ENCODE measurements at regions not wholly inside any gene's neighbourhood (a gene's known extent, or its start where the extent isn't known, plus 50 kb on each side); places are given as distances from the start of the nearest gene placed in this dataset.
"Not testable (repeated sequence)": the region's sequence is repeated elsewhere in the genome, so short reads cannot be mapped to it uniquely, and the experiment has no call there.

DNA sequence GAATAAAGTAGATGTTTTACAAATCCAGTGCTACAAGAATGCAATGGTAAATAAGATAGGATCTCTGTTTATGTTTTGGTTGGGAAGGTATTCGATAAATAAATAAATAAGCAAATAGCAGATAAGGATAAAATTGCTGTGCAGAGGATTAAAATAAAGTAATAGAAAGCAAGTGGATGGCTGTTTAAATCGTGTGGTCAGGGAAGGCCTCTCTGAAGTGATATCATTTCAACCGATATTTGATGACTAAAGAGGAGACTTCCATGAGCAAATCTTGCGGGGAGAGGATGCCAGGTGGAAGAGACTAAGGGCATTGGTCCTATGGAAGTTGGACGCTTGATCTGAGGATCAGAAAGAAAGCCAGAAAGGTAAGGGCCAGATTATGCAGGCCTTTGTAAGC is 92.0 kb upstream of the CCN2 start:
- no peak for DNase-seq

DNA sequence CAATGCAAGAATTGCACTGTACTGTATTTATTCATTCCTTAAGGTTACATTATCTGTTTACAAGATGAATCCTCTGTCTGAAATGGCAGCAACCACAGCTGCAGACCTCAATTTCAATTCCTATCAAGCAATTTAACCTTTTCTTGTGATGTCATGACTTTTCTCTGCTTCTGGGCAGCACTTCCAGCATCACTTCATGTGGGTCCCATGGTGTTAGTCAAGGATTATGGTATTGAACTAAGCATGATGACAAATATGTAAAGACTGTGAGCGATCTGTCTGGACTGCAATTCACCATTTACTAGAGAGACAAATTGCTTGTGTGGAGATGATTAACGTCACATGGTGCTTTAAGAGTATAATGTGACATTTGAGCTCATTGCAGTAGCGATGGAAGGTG is 90.5 kb upstream of the CCN2 start:
- no peak for DNase-seq

DNA sequence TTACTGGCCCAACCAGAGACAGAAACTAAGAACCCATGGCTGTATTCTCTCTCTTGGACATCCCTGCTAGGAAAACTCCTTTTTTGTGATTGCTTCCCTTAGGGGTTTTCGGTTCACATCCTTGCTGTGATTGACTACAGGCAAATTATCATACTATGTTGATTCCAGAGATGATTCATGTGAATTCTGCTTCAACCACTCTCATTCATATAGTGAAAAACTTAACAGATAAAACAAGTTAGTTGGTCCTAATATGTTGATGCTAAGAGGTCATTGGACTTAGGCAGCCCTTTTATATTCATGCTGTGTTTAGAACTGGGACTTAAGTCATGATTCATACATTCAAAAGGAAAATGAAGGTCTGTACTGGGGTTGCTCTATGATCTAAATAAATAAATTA is 76.9 kb upstream of the CCN2 start:
- no peak for DNase-seq

DNA sequence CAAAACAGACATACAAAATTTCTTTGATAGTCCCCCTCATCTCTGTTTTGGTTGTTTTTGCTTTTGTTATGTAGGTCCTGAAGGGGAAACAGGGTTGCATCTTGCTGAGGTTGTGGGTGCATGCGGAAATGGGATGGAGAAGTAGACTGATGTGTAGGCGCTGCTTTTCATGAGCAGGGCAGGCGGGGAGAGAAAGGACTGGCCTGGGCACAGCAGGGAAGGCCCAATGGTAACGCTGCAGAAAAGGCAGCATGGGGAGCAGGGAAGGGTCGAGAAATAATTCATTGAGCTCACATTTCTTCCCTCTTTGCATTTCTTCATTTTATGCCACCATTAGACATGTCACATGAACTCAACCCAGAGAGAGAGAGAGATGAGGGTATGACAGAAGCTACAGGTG is 74.3 kb upstream of the CCN2 start:
- DNase-seq: no peak

DNA sequence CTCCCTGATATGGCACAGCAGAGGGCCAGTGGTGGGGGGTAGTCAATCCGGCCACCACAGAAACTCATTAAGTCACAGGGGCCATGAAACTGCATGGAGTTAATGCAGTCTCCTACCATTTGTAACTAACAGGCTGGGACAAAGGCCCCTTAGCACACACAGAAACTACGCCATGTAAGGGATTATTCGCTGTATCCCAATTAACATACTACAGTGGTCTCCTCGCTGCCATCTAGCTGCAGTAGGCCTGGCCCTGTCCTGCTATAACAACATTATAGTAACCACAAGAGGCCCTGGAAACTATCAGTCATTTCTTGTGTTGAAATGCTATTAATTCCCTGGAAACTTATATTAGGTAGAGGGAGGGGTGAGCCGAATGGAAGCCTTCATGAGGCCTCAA is 72.3 kb upstream of the CCN2 start:
- no peak for DNase-seq

DNA sequence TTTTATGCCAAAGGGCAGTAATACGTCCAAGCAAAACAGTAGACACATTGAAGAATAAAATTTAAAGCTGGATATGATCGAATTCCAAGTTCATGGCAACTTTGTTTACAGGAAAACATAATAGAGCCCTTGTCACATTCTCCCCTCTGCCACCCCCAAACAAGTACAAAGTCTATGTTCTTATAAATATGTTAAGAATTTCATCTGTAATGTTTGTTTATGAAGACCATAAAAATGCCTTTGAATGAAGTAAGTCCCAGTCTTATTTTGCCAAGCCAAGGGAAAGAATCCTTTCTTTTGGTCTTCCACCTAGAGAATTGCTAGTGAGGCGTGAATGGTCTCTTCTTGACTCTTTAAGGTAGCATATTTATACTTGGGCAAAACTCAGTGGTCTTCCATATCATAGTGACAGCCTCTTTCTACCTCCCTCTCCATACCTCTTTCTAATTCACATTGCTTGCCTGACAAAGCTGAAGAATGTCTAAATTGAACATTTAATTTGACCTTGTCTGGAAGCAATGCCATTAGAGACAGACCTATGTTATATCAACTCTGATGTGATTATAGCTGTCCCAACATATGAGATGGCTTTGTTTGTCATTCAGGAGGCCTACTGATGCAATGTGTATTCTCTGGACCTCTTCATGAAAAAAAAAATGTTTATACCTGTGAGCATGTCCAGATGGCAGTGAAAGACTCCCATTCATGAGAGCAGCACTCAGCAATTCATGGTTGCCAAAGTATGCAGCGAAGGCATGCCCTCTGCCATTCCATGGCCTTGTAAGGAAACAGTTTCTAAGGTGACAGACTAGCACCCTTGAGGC is 70.6 kb upstream of the CCN2 start:
- DNase-seq: no peak

DNA sequence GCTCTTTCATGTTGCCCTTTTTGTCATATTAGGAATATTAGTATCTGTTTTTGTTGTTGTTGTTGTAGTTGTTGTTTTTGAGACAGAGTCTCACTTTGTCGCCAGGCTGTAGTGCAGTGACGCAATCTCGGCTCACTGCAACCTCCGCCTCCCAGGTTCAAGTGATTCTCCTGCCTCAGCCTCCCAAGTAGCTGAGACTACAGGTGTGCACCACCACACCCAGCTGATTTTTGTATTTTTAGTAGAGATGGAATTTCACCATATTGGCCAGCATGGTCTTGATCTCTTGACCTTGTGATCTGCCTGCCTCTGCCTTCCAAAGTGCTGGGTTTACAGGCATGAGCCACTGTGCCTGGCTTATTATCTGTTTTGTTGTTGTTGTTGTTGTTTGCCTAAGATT is 69.7 kb upstream of the CCN2 start:
- DNase-seq: not testable (repeated sequence)

DNA sequence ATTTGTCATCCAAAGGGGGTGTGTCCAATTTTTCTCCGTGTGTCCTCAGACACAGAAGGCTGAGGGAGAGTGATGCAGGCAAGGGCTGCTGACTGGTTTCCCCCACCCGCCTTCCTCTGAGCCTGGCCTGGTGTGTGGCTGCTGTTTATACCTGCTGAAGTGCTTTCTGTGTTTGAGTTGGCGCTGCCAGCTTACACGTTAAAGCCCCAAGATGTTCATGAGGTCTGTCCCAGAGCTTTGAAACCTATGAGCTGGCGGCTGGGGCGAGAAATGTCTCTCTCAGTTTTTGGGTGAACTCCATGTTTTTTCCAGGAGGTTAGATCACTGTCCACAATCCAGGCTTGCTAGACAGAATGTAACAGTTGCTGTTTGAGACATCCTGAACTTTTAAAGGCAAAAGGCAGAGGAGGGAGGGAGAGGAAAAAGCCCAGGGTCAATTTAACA is 69.0 kb upstream of the CCN2 start:
- DNase-seq: no peak

DNA sequence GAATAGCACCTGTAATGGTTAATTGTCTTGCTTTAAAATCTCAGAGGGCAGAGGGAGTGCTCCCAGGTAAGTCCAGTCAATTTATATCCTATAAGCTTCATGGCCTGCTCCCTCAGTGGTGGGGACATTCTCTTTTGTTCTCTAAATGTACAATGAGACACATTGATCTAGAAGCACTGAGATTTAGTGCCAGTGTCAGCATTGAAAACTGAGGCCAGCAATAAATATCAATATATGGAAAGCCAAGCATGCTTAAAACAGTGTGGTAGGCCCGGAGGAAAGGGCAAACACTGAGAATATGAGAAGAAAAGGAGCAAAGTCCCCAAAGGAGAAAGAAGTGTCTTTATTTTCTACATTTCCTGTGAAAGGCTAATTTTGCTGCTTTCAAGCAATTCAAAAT is 68.4 kb upstream of the CCN2 start:
- no peak for DNase-seq

DNA sequence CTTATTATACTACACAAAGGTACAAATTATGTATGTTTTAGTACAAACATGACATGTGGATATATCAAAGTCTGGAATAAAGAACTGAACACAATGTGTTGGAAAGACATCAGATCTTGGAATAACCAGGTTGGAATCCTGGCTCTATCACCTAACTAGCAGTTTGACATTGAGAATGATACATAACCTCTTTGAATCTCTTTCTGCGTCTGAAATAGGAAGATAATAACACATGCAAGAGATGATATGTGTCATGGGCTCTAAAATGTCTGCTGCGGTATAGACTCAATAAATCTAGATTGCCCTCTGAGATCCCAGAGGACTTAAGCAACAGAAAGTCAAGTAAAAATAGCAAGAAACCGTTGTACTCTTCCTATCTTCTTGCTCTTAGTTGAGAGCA is 66.8 kb upstream of the CCN2 start:
- no peak for DNase-seq

DNA sequence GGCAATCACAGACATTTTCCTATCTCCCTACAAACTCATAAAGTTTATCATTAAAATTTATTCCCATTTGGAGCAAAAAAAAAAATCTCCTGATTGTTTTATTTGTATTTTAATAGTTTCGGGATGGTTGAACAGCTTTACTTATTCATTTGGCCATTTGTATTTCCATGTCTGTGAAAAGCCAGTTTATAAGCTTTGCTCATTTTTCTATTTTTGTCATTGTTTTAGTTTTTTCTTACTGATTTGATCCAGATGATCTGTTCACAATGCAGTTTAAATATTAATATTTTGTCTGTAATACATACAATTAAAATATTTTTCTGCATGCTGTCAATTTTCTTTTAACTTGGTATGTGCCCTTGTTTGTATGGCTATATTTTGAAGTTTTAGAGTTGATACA is 65.2 kb upstream of the CCN2 start:
- no peak for DNase-seq

DNA sequence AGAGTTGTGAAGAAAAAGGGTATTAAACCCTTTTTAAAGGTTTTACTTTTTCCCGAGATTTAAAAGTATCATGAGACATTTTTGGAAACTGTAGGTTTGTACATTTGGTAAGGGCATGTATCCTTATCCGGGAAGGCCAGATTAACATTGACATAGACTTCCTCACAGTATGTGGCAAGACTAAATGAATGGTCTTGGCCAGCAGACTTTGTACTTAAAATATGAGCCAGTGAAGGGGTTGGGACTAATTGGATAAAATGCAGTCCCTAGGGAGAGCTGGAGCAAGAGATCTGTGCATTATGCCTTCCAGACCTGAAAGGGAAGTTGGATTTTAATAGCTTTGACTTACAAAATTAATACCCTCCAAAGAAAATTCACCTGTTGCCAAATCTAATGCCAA is 60.4 kb upstream of the CCN2 start:
- DNase-seq: no peak

DNA sequence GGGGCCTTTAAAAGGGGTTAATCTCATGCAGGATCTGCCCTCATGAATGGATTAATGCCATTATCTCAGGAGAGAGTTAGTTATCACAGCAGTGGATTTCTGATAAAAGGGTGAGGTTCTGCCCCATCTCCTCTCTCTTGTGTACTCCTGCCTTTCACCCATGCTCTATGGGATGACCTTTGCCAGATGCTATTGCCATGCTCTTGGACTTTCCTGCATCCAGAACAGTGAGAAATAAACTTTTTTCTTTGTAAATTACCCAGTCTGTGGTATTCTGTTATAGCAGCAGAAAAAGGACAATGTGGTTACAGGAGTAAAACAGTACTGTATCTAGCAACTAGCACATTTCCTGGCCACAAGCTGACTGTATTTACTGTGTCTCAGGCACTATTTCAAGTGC is 58.0 kb upstream of the CCN2 start:
- no peak for DNase-seq

DNA sequence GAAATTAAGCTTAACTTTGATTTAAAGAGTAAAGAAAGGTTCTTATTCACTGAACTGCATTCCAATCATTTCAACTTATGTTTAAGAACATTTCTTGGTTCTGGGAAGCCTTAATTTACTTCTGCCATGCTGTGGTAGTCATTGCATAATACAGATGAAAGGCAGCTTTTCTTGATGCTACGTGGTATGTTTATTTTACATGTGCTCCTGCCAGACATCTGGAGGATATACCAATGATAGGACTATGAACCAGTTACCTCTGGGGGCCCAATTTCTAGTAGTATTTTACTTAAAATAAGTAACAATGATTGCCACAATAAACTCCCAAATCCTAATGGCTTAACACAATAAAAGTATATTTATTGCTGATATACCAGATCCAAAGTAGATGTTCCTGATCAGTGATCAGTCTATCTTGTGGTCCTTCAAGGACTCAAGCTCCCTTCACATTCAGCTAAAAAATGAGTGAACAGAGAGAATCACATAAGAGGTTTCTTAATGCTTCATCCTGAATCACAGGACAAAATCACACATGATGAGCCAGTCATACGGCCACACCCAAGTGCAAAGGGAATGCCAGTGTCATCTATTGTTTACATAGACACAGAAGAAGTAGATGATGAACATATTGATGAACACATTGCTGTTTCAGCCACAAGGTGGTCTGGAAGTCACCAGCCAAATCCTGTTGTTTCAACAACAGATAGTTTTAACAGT is 56.5 kb upstream of the CCN2 start:
- no peak for DNase-seq

DNA sequence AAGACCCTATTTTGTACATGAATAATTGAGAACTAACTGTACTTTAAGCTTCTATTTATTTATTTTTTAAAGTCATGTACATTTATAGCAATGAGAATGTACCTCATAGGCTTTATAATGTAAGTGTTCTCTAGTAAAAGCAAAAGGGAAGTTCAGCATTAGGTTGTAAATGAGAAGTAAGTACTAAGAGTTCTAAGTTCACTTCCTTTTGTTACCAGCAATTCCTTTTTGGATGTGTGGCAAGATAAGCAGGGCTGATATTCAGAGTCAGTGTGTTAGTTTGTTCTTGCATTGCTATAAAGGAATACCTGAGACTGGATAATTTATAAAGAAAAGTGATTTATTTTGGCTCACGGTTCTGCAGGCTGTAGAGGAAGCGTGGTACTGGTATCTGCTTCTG is 54.0 kb upstream of the CCN2 start:
- DNase-seq: no peak

DNA sequence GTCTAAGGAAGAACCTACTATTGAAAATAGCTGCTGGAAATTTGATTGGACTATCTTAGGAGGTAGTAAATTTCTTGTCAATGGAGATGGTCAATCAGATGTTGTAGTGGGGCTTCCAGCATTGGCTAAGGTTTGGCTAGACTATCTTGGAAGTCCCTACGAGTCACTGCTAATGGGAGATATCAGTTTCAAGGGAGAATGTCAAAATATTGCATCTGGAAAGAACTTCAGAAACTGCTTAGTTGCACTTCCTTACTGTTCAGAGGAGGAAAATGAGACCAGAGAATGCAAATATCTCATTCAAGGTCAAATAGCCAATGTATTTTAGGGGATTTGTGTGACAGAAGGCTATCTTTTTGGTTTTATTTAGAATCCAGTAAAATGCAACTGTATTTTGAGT is 53.5 kb upstream of the CCN2 start:
- no peak for DNase-seq

DNA sequence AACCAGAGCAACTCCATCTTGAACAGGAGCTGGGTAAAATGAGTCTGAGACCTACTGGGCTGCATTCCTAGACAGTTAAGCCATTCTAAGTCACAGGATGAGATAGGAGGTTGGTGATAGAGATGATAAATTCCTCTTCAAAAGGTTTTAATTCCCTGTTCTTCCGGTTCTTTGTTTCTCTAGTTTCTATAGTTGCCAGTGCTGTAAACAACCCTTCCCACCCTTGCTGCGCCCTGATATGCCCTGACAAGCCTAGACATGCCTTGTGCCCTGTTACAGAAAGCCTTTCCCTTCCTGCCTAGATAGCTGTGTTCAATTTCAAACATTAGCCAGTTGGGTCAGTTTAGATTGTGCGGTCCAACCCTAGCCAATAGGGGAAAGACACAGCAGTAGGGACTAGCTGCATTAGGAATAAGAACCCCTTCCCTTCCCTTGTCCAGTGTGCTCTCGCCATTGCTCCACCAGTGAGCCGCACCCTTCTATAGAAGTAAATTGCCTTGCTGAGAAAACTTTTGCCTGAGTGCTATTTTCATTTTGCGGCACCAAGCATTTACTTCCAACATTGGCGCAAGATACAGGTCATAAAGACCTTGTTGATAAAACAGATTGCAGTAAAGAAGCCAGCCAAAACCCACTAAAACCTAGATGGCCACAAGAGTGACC is 52.5 kb upstream of the CCN2 start:
- no peak for DNase-seq

All from NCI-H1048 (cell line).